ENCODE measurements at regions not wholly inside any gene's neighbourhood (a gene's known extent, or its start where the extent isn't known, plus 50 kb on each side); places are given as distances from the start of the nearest gene placed in this dataset.

DNA sequence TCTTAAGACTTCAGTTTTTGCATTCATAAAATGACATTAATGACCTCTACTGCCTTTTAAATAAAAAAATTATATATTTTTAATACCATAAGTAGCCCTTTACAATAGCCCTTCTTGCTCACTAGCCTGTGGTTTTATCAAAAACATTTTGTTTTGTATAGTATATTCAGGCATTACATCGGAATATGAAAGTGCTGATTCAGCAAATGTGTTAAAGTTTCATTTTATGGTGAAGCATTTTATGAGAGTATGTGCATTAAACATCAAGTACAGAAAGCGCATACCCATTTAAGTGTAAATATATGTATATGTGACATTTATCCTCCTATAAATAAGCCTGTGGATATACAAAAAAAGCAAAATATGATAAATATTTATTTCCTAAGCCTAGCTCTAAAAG is 56.2 kb upstream of the GABRB2 start:
- TF ChIP-seq EP300 (IDR thresholded peaks at IDR 0.05): no peak
- no peak for TF ChIP-seq POLR2A (IDR thresholded peaks at IDR 0.05; ENCODE audit: low read length)
- no peak for TF ChIP-seq CBX2 (IDR thresholded peaks at IDR 0.05; ENCODE audit: borderline replicate concordance, low read depth)
- TF ChIP-seq, protein P1, sequence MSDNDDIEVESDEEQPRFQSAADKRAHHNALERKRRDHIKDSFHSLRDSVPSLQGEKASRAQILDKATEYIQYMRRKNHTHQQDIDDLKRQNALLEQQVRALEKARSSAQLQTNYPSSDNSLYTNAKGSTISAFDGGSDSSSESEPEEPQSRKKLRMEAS (IDR thresholded peaks at IDR 0.05): no peak
- TF ChIP-seq, protein P2, sequence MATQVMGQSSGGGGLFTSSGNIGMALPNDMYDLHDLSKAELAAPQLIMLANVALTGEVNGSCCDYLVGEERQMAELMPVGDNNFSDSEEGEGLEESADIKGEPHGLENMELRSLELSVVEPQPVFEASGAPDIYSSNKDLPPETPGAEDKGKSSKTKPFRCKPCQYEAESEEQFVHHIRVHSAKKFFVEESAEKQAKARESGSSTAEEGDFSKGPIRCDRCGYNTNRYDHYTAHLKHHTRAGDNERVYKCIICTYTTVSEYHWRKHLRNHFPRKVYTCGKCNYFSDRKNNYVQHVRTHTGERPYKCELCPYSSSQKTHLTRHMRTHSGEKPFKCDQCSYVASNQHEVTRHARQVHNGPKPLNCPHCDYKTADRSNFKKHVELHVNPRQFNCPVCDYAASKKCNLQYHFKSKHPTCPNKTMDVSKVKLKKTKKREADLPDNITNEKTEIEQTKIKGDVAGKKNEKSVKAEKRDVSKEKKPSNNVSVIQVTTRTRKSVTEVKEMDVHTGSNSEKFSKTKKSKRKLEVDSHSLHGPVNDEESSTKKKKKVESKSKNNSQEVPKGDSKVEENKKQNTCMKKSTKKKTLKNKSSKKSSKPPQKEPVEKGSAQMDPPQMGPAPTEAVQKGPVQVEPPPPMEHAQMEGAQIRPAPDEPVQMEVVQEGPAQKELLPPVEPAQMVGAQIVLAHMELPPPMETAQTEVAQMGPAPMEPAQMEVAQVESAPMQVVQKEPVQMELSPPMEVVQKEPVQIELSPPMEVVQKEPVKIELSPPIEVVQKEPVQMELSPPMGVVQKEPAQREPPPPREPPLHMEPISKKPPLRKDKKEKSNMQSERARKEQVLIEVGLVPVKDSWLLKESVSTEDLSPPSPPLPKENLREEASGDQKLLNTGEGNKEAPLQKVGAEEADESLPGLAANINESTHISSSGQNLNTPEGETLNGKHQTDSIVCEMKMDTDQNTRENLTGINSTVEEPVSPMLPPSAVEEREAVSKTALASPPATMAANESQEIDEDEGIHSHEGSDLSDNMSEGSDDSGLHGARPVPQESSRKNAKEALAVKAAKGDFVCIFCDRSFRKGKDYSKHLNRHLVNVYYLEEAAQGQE (IDR thresholded peaks at IDR 0.05): no peak

Data from A549 (cell line).